Lung (tissue), 11 donors: ENCODE measurements at regions not wholly inside any gene's neighbourhood (a gene's known extent, or its start where the extent isn't known, plus 50 kb on each side); places are given as distances from the start of the nearest gene placed in this dataset.

Experiments used
- ATAC-seq: fragments of 200-7000 bp; cut with Tn5 transposase; one replicate; pipeline ENCODE4 v1.9.1; 2020; ENCODE audit warnings: moderate number of reproducible peaks; ENCODE audit not compliant: insufficient read depth, low FRiP score
- DNase-seq, 3 donors: peaks; one replicate each; pipeline ENCODE4 v3.0.0-alpha.2; 2013 to 2017
- H3K27ac ChIP-seq, 2 donors: one replicate each; pipeline ENCODE4 v1.5.1; 2013; ENCODE audit warnings: mild to moderate bottlenecking in 2 of 2, moderate library complexity in 2 of 2, control low read depth in 1 of 2, inconsistent platforms in 1 of 2, low read depth in 1 of 2, low read length in 1 of 2
- H3K27me3 ChIP-seq, 3 donors: one replicate each; pipeline ENCODE4 v1.5.1; 2013; ENCODE audit warnings: low read length in 2 of 3; ENCODE audit not compliant: control insufficient read depth in 3 of 3, insufficient read depth in 3 of 3
- H3K36me3 ChIP-seq, 4 donors: one replicate each; pipeline ENCODE4 v1.5.1; 2013; ENCODE audit warnings: low read length in 4 of 4, mild to moderate bottlenecking in 1 of 4, moderate library complexity in 1 of 4; ENCODE audit not compliant: control insufficient read depth in 4 of 4, insufficient read depth in 4 of 4
- H3K4me1 ChIP-seq, 5 donors: one replicate each; pipeline ENCODE4 v1.5.1; 2013; ENCODE audit warnings: low read length in 5 of 5, mild to moderate bottlenecking in 2 of 5, moderate library complexity in 1 of 5; ENCODE audit not compliant: control insufficient read depth in 5 of 5, insufficient read depth in 5 of 5
- H3K4me3 ChIP-seq: one replicate; pipeline ENCODE4 v1.5.1; 2013; ENCODE audit warnings: mild to moderate bottlenecking, control low read depth, moderate library complexity
- H3K9ac ChIP-seq, 2 donors: one replicate each; pipeline ENCODE4 v1.5.1; 2013; ENCODE audit warnings: low read length in 2 of 2, control low read depth in 1 of 2; ENCODE audit not compliant: insufficient read depth in 1 of 2
- H3K9me3 ChIP-seq, 4 donors: one replicate each; pipeline ENCODE4 v1.5.1; 2013; ENCODE audit warnings: low read length in 3 of 4, mild to moderate bottlenecking in 1 of 4, moderate library complexity in 1 of 4; ENCODE audit not compliant: control insufficient read depth in 4 of 4, insufficient read depth in 3 of 4
- WGBS, 2 donors: extraction: QIAGEN DNeasy Blood & Tissue Kit; methylation state at CpG; one replicate each; pipeline ENCODE4 v1.1.7; 2013; 5-methylcytosine and 5-hydroxymethylcytosine counted together
- TF ChIP-seq, protein P1 (sequence below): IDR thresholded peaks from 2 replicates; pipeline ENCODE4 v1.5.1; 2012; ENCODE audit warnings: mild to moderate bottlenecking; ENCODE audit errors: control extremely low read depth, extremely low read depth
- donor health status: control.
- donor health status: control.
- donor health status: Bipolar disorder and iron deficiency.
- donor health status: healthy.
- donor health status: DM: yes; HTN: yes; CAD: no.

DNA sequence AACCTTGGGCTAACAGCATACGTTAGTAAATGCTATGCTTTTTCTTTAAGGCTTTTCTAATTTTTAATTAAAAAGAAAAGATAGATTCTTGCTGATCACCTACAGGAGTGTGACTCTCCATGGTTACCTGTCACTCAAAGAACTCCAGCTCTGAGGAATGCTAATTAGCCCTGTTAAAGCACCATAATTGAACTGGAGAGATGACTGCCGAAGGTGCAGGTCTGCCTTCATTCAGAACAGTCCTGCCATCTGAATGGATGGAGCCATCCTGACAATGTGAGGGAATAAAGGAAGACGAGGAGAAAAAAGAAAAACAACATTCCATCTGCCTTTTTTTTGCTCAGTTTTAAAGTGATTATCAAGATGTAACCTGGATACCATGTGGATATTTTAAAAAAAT, 94.6 kb downstream of the ATP6V1G3 start:
- ATAC-seq (no peak), DNase-seq (no peak)
- H3K4me3 ChIP-seq: no peak overlapping the region
- peaks cover 0 to 7% (median 0%) of the 10 kb centered on the region in 5 donors for H3K4me1 ChIP-seq
- no peak overlapping the region for H3K27ac ChIP-seq
- TF ChIP-seq, protein P1, sequence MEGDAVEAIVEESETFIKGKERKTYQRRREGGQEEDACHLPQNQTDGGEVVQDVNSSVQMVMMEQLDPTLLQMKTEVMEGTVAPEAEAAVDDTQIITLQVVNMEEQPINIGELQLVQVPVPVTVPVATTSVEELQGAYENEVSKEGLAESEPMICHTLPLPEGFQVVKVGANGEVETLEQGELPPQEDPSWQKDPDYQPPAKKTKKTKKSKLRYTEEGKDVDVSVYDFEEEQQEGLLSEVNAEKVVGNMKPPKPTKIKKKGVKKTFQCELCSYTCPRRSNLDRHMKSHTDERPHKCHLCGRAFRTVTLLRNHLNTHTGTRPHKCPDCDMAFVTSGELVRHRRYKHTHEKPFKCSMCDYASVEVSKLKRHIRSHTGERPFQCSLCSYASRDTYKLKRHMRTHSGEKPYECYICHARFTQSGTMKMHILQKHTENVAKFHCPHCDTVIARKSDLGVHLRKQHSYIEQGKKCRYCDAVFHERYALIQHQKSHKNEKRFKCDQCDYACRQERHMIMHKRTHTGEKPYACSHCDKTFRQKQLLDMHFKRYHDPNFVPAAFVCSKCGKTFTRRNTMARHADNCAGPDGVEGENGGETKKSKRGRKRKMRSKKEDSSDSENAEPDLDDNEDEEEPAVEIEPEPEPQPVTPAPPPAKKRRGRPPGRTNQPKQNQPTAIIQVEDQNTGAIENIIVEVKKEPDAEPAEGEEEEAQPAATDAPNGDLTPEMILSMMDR: no peak
- H3K9me3 ChIP-seq: no peaks in the 10 kb centered on the region
- no peaks in the 10 kb centered on the region for H3K36me3 ChIP-seq
- H3K9ac ChIP-seq: no peak overlapping the region
- WGBS, 2 donors: 84 to 87% methylated on average over 3 of the region's 3 CpGs
- H3K27me3 ChIP-seq: no peaks in the 10 kb centered on the region

DNA sequence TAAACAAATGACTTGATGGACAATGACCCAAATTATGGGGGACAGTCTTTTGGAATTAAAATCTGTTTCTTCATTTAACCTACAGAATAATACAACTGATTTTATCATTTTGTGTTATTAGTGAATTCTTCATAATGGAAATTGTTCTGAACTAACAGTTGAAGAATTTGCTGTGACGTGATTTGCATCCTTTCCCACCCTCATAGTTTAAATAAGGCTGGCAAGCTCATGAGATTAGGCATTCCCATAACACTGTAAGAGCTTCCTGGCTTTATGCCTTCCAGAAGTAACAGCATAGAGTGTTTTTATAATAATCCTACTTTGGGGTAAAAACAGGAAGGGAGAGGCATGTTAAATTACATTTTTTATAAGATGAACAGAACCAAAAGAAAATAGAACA, 95.7 kb downstream of the ATP6V1G3 start:
- peak in 1 of 3 donors; percentile 27 for DNase-seq
- Histone ChIP-seq H3K9me3 (no peaks in the 10 kb centered on the region), H3K36me3 (no peaks in the 10 kb centered on the region), H3K27me3 (no peaks in the 10 kb centered on the region), H3K4me1 (peaks cover 0 to 7% (median 0%) of the 10 kb centered on the region in 5 donors), H3K27ac (no peak overlapping the region), H3K9ac (no peak overlapping the region), H3K4me3 (no peak overlapping the region)
- WGBS, 2 donors: 40 to 67% methylated on average over 1 of the region's 1 CpG
- no peak for ATAC-seq
- TF ChIP-seq, protein P1: no peak

DNA sequence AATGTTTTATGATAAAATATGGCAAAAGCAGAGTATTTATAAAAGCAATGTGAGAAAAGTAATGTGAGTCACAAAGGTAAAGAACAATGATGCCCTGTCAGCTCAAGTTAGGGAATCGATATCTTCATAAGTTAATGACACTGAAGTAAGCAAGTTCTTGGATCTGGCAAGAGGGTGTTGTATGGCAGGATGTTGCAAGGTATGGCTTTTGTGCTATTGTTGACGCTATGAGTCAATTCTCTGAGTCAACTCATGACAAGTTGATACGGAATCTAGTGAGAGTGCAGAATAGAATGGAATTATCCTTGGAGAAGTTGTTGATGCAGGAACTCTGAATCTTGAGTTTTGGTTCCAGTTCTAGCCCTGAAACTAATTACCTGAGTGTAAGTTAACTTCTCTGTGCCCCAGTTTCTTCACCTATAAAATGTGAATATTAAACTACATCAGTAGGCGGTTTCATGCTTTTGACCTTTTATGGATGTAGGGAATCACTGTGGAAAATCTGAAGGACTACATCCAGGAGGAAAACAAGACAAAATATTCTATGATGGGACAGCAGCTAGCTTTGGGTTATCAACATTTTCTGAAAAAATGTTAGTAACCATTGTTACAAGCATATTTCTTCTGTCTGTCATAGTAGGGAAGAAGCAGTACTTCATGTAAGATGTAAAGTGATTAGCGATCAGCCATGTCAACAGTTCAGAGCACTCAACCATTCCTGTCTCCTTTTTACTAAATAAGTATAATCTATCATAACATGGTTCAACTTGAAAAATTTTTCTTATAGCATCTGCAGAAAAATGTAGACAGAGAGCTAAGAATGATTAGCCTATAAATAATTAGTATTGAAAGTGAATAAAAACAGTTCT, 96.9 kb downstream of the ATP6V1G3 start:
- no peak overlapping the region for H3K9ac ChIP-seq
- ATAC-seq: no peak

More for the DNA sequence above, 96.9 kb downstream of the ATP6V1G3 start:
- H3K4me3 ChIP-seq: no peak overlapping the region
- no peaks in the 10 kb centered on the region for H3K36me3 ChIP-seq
- TF ChIP-seq, protein P1: no peak
- H3K27me3 ChIP-seq: no peaks in the 10 kb centered on the region
- no peak overlapping the region for H3K27ac ChIP-seq
- H3K9me3 ChIP-seq: no peaks in the 10 kb centered on the region
- WGBS, 2 donors: 86 to 90% methylated on average over 5 of the region's 5 CpGs
- H3K4me1 ChIP-seq: no peaks in the 10 kb centered on the region
- DNase-seq: no peak
